ENCODE measurements at regions not wholly inside any gene's neighbourhood (a gene's known extent, or its start where the extent isn't known, plus 50 kb on each side); places are given as distances from the start of the nearest gene placed in this dataset.

- Histone ChIP-seq H3K4me1 (ENCODE audit: control insufficient read depth, insufficient read depth, low read length) (no peaks in the 10 kb centered on the region), H3K4me3 (ENCODE audit: low read depth, low read length) (no peak overlapping the region), H3K36me3 (ENCODE audit: control insufficient read depth in 2 of 2, insufficient read depth in 1 of 2, low read length in 2 of 2) (no peaks in the 10 kb centered on the region; a peak in 1 of 3 replicates), H3K27ac (ENCODE audit: extremely low read depth, low read depth, low read length) (no peak overlapping the region), H3K9me3 (ENCODE audit: control insufficient read depth, insufficient read depth, low read depth, low read length) (no peaks in the 10 kb centered on the region)
- TF ChIP-seq ZSCAN18 (tag by site-specific recombination; IDR thresholded peaks at IDR 0.05): no peak
- TF ChIP-seq ZBTB6 (tag by site-specific recombination; IDR thresholded peaks at IDR 0.05): no peak
- no peak for TF ChIP-seq ZNF518A (tag by site-specific recombination; conservative IDR thresholded peaks at IDR 0.05; ENCODE audit: low read depth)
- no peak for TF ChIP-seq ZNF776 (tag by site-specific recombination; IDR thresholded peaks at IDR 0.05; ENCODE audit: borderline replicate concordance)
- TF ChIP-seq ZIC2 (tag by site-specific recombination; IDR thresholded peaks at IDR 0.05): no peak
- TF ChIP-seq TSHZ1 (tag by site-specific recombination; IDR thresholded peaks at IDR 0.05; ENCODE audit: borderline replicate concordance): no peak
- TF ChIP-seq KLF17 (tag by site-specific recombination; IDR thresholded peaks at IDR 0.05): no peak
- TF ChIP-seq SCRT1 (tag by site-specific recombination; IDR thresholded peaks at IDR 0.05; ENCODE audit: borderline replicate concordance): no peak
- no peak for TF ChIP-seq ZNF544 (tag by site-specific recombination; IDR thresholded peaks at IDR 0.05)
- POLR2A ChIA-PET: no interaction called here
- CTCF ChIA-PET: no interaction called here
Measured at GRCh38 chr4:148574502-148574901, 132.3 kb upstream of the NR3C2 start.

DNA sequence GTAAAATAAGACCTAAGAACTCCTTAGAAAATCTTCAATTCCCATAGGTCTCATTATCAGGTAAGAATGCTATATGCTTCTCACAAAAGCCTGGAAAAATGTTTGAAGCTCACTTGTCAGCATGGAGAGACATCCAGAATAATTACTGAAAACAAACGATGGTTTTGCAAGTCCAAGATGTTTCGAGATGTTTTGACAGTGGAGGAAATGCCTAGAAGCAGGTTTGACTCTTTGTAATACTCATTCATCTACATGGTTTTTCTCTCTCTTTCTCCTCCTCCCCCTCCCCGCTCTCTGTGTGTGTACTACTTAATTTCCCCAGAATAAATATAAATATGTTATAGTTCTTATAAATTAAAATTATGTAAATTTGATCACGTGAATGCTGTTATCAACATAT, 131.9 kb upstream of the NR3C2 start:
- no peaks in the 10 kb centered on the region for H3K4me1 ChIP-seq (ENCODE audit: control insufficient read depth, insufficient read depth, low read length)
- POLR2A ChIA-PET: no interaction called here
- CTCF ChIA-PET: no interaction called here
- no peaks in the 10 kb centered on the region; a peak in 1 of 3 replicates for H3K36me3 ChIP-seq (ENCODE audit: control insufficient read depth in 2 of 2, insufficient read depth in 1 of 2, low read length in 2 of 2)
- no peak overlapping the region for H3K27ac ChIP-seq (ENCODE audit: extremely low read depth, low read depth, low read length)
- no peak overlapping the region for H3K4me3 ChIP-seq (ENCODE audit: low read depth, low read length)
- no peaks in the 10 kb centered on the region for H3K9me3 ChIP-seq (ENCODE audit: control insufficient read depth, insufficient read depth, low read depth, low read length)
- TF ChIP-seq ZNF529 (tag by site-specific recombination; IDR thresholded peaks at IDR 0.05; ENCODE audit: insufficient replicate concordance) (no peak), ZNF530 (tag by site-specific recombination; IDR thresholded peaks at IDR 0.05; ENCODE audit: low read depth) (no peak), ZNF585B (tag by site-specific recombination; IDR thresholded peaks at IDR 0.05) (no peak), HOXD13 (CRISPR knock-in tag; IDR thresholded peaks at IDR 0.05; ENCODE audit: borderline replicate concordance) (no peak)
